Heart left ventricle (tissue), 16 donors: ENCODE measurements at regions not wholly inside any gene's neighbourhood (a gene's known extent, or its start where the extent isn't known, plus 50 kb on each side); places are given as distances from the start of the nearest gene placed in this dataset.
A peak's percentile ranks its signal among the peaks of the same experiment; 100 is the strongest.

Source experiments
- ATAC-seq, 4 donors: fragments of 200-7000 bp; cut with Tn5 transposase; one replicate each; pipeline ENCODE4 v1.9.1; 2020 to 2022; ENCODE audit warnings: moderate library complexity in 4 of 4, mild to moderate bottlenecking in 3 of 4, moderate number of reproducible peaks in 1 of 4
- DNase-seq, 5 donors: peaks; one replicate each; pipeline ENCODE4 v3.0.0-alpha.2; 2020
- H3K27ac ChIP-seq, 12 donors: fragments of 200-600 bp; sonication (generic) in 4 of 12; one replicate each; pipeline versions ENCODE4 v1.5.0 to v1.8.0; 2016 to 2022; ENCODE audit warnings: mild to moderate bottlenecking in 2 of 12
- H3K27me3 ChIP-seq, 9 donors: fragments of 200-600 bp; sonication (generic) in 2 of 9; one replicate each; pipeline versions ENCODE4 v1.5.1 to v1.8.0; 2016 to 2022; ENCODE audit warnings: mild to moderate bottlenecking in 3 of 9
- H3K36me3 ChIP-seq, 9 donors: fragments of 200-600 bp; sonication (generic) in 2 of 9; one replicate each; pipeline versions ENCODE4 v1.5.0 to v1.8.0; 2018 to 2022; ENCODE audit warnings: mild to moderate bottlenecking in 2 of 9
- H3K4me1 ChIP-seq, 12 donors: fragments of 200-600 bp; sonication (generic) in 4 of 12; one replicate each; pipeline versions ENCODE4 v1.5.0 to v1.8.0; 2016 to 2022; ENCODE audit warnings: mild to moderate bottlenecking in 3 of 12
- H3K4me3 ChIP-seq, 12 donors: fragments of 200-600 bp; sonication (generic) in 4 of 12; one replicate each; pipeline versions ENCODE4 v1.5.0 to v1.8.0; 2017 to 2022; ENCODE audit warnings: mild to moderate bottlenecking in 9 of 12, moderate library complexity in 4 of 12
- H3K9me3 ChIP-seq, 12 donors: fragments of 200-600 bp; sonication (generic) in 4 of 12; one replicate each; pipeline versions ENCODE4 v1.5.0 to v1.8.0; 2016 to 2022; ENCODE audit warnings: mild to moderate bottlenecking in 1 of 12
- POLR2A ChIP-seq, 2 donors: fragments of 450-650 bp; IDR thresholded peaks; one replicate each; pipeline ENCODE4 v1.6.1; 2017; ENCODE audit warnings: antibody characterized with exemption in 2 of 2, mild to moderate bottlenecking in 2 of 2, moderate library complexity in 2 of 2
- WGBS, 4 donors: extraction: QIAGEN DNeasy Blood & Tissue Kit in 2 of 4; methylation state at CpG; one replicate each; pipeline versions ENCODE4 v1.1.5 to v1.1.7; 2013 to 2018; 5-methylcytosine and 5-hydroxymethylcytosine counted together
- intact Hi-C, 10 donors: fragments of 100-400 bp; cut with DNase I; formaldehyde crosslinking; loops; one replicate each; pipeline versions ENCODE4 v1.11.1 to v1.14.2; 2022
- TF ChIP-seq, protein P1 (sequence below), 12 donors: fragments of 200-600 bp; sonication (generic) in 4 of 12; IDR thresholded peaks; one replicate each; pipeline versions ENCODE4 v1.5.0 to v1.8.0; 2018 to 2022; ENCODE audit warnings: antibody characterized with exemption in 12 of 12, mild to moderate bottlenecking in 5 of 12
- donor health status: ischemic (EF 13 %, LVEDD 7.1; RV severe dilation, severe dysfunction).
- donor health status: healthy with polysubstance abuse.
- donor health status: DM: no; HTN: yes; CAD: no.
- donor health status: DM: no; HTN: no; CAD: no.
- donor health status: ischemic (EF 25% LVEDD 6.9; RV normal size, moderate dysfunction).
- donor health status: ischemic (EF 25% LVEDD 5.7; RV mildly dilated, moderate dysfunction).
- donor health status: healthy.
- donor health status: DM: yes; HTN: yes; CAD: no.
- donor health status: ischemic (EF 35%, LVEDD 5.7; RV mildly dilated, moderate dysfunction).
- donor health status: nonischemic (EF 11% LVEDD 7.7; RV severe dilation, severe dysfunction).
- donor health status: DM: yes; HTN: yes; CAD: no.
- donor health status: PGD.
- donor health status: ischemic (EF 29% LVEDD 5.4; RV normal size, mild dysfunction).
- donor health status: nonischemic (EF 23%, LVEDD 6.1; RV moderate dilation, normal function).

DNA sequence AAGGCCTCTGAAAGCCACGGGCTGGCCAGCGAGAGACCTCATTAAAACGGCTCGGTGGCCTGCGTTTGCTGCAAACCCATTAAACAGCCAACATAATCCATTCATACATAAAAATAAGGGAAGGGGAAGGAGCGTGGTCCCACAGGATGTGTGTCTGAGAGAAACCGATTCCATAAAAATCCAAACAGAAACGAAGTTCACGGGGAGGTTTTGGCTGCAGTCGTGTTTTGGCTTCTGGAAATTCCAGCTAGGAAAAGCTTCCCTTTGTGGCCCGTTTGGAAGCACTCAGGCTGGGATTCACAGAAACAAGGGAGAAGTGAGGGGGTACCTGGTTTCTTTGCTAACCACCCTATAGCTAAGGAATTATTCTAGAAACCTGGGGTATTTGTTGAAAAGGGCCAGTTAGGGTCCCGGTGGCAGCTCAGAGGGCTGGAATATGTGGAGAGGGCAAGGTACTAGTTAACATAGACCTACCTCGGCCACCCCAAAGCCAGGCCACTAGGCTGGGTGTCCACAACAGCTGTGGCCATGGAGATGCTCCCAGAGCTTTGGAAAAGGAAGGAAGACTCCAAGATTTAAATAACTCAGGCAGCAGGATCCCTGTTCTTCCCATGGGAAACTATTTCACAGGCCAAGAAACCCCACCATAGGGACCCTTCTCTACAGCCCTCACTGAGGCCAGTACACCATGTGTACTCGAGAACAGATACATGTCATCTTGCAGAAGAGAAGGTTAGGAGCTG is 166.8 kb downstream of the BCOR start:
- Histone ChIP-seq H3K9me3 (no peaks in the 10 kb centered on the region), H3K4me3 (no peak overlapping the region), H3K27me3 (no peaks in the 10 kb centered on the region), H3K36me3 (no peaks in the 10 kb centered on the region), H3K27ac (peak overlapping the region in 11 of 12 donors; percentile 1 to 70 (median 39)), H3K4me1 (peaks cover 0 to 25% (median 4%) of the 10 kb centered on the region in 12 donors)
- DNase-seq (peak in 1 of 5 donors; percentile 12), ATAC-seq (peak in 1 of 4 donors; percentile 54)
- TF ChIP-seq, protein P1, sequence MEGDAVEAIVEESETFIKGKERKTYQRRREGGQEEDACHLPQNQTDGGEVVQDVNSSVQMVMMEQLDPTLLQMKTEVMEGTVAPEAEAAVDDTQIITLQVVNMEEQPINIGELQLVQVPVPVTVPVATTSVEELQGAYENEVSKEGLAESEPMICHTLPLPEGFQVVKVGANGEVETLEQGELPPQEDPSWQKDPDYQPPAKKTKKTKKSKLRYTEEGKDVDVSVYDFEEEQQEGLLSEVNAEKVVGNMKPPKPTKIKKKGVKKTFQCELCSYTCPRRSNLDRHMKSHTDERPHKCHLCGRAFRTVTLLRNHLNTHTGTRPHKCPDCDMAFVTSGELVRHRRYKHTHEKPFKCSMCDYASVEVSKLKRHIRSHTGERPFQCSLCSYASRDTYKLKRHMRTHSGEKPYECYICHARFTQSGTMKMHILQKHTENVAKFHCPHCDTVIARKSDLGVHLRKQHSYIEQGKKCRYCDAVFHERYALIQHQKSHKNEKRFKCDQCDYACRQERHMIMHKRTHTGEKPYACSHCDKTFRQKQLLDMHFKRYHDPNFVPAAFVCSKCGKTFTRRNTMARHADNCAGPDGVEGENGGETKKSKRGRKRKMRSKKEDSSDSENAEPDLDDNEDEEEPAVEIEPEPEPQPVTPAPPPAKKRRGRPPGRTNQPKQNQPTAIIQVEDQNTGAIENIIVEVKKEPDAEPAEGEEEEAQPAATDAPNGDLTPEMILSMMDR (IDR thresholded peaks at IDR 0.05), result no peak
- TF ChIP-seq POLR2A (IDR thresholded peaks at IDR 0.05), result no peak
- WGBS, 4 donors, result 41 to 68% (median 59%) methylated on average over 14 of the region's 14 CpGs
- intact Hi-C loops, result loop anchor here in 1 of 10 donors (10.0 kb wide), 1 partner anchor 74 kb away; no protein-coding TSS in a partner anchor

DNA sequence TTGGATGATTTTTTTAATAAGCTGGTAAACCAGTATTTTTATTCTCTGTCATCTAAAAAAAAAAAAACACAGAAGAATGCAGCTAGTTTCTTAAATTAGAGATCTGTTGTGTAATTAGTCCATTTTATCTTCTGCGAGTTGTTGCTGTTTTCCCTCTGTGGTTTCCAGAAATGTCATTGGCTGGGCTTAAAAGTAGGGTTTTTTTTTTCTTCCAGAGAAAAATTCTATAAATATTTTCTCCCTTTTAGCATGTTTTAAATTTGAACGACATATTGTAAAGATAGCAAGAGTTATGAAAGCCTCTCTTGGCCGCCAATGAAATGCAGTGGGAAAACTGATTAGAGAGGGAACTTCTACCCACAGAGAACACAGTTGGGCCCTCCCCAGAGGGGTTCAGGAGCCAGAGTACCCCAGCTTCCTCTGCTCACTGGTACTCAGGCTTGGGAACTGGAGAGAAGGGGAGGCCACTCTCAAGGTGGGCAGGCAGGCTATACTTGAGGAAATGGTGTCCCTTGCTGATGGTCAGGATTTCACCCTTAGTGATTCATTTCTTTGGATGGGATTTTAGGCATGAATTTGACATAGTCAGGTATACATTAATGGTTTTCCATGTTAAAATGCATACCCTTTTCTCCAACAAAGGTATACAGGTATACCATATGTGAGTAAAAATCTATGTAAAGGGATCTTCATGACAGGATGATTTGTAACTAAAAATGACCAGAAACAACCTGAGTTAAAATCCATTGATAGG is 166.1 kb downstream of the BCOR start:
- DNase-seq (no peak), ATAC-seq (no peak)
- no peak overlapping the region for H3K4me3 ChIP-seq
- H3K36me3 ChIP-seq, result no peaks in the 10 kb centered on the region
- intact Hi-C loops, result loop anchor here in 1 of 10 donors (10.0 kb wide), 1 partner anchor 73 kb away; no protein-coding TSS in a partner anchor
- H3K9me3 ChIP-seq, result no peaks in the 10 kb centered on the region
- H3K4me1 ChIP-seq, result peaks cover 0 to 25% (median 4%) of the 10 kb centered on the region in 12 donors
- peak overlapping the region in 6 of 12 donors; percentile 17 to 70 (median 58) for H3K27ac ChIP-seq
- 43 to 73% (median 57%) methylated on average over 3 of the region's 3 CpGs for WGBS, 4 donors
- TF ChIP-seq, protein P1 (IDR thresholded peaks at IDR 0.05), result no peak
- no peak for TF ChIP-seq POLR2A (IDR thresholded peaks at IDR 0.05)
- H3K27me3 ChIP-seq, result no peaks in the 10 kb centered on the region

DNA sequence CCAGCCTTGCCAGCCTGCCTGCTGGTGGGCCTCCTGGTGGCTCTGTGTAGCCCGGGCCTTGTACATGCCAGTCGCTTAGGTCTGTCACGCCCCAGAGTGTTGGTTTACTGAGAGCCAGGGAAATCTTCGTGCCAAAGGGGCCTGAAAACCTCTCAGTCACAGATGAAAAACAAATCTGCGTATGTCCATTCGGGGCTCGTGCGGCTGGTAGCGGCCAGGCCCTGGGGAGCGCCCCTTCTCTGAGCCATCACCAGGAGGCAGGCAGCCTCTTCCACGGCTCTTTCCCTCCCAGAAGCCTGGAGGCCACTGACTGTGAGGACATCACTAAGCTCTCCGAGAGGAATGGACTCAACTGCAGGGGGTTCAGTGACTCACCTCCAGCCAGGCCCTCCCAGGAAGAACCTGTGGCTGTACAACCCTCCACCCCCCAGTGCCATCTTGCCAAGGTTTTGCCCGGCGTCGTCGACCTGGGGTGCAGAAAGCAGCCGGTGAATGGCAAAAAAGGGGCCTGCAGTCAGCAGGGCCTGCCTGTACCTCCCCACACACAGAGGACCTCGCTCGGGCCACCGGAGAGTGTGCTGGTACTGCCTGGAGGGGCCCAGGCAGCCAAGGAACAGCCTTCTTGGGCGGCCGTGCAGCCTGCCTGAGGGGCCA is 162.2 kb downstream of the BCOR start:
- WGBS, 4 donors, result 89 to 96% (median 95%) methylated on average over 18 to 22 of the region's 22 CpGs
- intact Hi-C loops, result loop anchor here in 1 of 10 donors (10.0 kb wide), 1 partner anchor 69 kb away; no protein-coding TSS in a partner anchor
- Histone ChIP-seq H3K27ac (no peak overlapping the region), H3K4me3 (no peak overlapping the region), H3K4me1 (peaks cover 0 to 15% (median 2%) of the 10 kb centered on the region in 12 donors), H3K27me3 (no peaks in the 10 kb centered on the region), H3K9me3 (no peaks in the 10 kb centered on the region), H3K36me3 (no peaks in the 10 kb centered on the region)
- ATAC-seq (no peak), DNase-seq (no peak)
- TF ChIP-seq, protein P1 (IDR thresholded peaks at IDR 0.05), result no peak
- TF ChIP-seq POLR2A (IDR thresholded peaks at IDR 0.05), result no peak
